HG02840 (cell line): ENCODE measurements at regions not wholly inside any gene's neighbourhood (a gene's known extent, or its start where the extent isn't known, plus 50 kb on each side); places are given as distances from the start of the nearest gene placed in this dataset.

Experiments used
- ATAC-seq: cut with Tn5 transposase; IDR thresholded peaks from one replicate; pipeline ENCODE4 v1.9.1; 2021; ENCODE audit warnings: mild to moderate bottlenecking, moderate library complexity, moderate number of reproducible peaks; ENCODE audit not compliant: unreplicated experiment, low FRiP score

DNA sequence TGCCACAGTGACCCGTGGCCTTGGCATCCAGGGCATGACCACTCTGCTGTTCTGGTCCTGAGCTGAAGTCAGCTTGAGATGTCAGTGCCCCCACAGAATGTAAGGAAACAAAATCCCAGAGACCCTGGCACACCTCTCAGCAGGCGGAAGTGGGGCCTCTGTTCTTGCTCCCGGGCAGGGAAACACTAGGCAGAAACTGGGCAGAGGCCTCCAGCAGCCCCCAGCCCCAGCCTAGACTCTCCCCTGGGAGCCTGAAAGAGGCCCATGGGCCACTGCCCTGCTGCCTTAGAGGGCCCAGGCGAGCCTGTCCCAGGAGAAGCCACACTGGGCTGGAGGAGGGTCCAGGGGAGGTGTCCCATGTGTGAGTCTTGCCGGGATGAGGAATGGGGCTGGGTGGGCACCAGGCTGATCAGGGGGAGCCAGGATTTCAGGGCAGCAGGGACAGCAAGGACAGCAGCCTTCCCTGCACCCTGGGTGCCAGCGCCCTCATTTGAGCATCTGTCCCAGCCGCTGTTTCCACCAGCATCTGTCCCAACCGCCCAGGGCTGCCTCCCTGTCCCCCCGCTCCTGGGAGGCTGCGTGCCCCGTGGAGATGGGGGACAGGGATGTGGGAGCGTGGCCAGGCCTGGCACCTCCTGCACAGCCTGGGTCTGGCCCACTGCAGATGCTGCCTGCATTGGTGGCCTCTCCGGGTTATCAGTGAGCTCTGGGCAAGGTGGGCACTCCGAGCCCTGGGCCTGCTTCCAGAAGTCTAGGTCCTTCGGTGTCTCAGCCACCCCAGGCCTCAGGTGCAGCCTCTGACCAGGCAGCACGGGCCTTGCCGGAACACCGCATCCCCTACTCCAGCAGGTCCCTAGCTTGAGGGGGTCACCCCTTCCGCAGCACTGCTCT lies 1072.4 kb downstream of the BRD1 start:
- ATAC-seq = no peak

DNA sequence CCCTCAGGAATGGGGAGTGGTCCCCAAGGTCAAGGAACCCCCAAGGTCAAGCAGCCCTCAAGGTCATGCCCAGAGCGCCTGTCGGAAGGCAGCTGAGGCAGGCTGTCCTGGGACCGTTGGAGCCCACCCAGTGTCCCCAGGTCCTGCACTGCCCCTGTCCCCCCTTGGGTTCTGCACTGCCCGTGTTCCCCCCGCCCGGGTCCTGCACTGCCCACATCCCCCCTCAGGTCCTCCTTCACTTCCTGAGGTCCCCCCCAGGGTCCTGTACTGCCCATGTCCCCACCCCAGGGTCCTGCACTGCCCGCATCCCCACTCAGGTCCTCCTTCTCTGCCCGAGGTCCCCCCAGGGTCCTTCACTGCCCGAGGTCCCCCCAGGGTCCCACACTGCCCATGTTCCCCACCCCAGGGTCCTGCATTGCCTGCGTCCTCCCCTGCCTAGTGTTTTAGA lies 1073.0 kb downstream of the BRD1 start:
- no peak for ATAC-seq

DNA sequence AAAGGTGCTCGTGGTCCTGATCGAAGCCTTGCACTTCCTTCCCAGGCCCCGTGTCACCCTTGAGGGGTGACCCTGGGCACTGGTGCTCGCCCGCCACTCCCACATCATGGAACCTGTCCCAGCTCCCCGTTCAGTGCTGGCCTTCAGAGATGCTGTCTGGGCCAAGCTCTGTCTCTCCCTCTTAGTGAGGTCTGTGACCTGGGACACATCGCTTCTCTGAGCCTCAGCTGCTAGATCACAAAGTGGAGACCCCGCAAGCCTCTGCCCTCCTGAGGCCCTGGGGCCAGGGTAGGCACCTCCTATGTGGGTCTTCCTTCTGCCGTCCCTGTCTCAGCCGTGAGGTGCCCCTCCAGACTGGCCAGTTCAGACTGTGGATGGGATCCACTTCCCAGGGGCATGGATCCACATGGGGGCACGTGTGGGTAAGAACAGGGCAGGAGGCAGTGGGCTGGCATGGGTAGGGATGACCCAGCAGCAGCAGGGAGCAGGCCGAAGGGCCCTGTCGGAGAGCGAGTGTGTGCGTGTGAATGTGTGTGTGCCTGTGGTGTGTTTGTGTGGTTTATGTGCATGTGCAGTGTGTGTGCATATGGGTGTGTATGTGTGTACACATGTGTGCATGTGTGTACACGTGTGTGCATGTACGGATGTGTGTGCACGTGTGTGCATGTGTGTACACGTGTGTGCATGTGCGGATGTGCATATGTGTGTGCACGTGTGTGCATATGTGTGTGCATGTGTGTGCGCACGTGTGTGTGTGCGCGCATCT lies 1073.7 kb downstream of the BRD1 start:
- ATAC-seq = no peak

DNA sequence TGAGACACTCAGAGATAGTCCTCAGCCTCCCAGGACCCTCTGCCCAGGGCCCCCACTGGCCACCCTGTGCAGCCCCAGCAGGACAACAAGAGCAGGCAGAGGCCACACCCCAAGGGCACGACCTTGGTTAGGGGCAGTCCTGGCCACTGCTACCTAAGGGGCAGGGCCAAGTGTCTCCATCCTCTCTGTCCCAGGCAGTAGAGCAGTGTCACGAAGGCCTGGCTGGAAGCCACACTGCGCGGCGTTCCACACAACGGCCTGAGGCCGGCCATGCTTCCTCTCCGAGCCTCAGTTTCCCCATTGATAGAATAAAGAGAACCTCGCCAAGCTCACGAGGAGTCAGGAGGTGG lies 1074.3 kb downstream of the BRD1 start:
- no peak for ATAC-seq

DNA sequence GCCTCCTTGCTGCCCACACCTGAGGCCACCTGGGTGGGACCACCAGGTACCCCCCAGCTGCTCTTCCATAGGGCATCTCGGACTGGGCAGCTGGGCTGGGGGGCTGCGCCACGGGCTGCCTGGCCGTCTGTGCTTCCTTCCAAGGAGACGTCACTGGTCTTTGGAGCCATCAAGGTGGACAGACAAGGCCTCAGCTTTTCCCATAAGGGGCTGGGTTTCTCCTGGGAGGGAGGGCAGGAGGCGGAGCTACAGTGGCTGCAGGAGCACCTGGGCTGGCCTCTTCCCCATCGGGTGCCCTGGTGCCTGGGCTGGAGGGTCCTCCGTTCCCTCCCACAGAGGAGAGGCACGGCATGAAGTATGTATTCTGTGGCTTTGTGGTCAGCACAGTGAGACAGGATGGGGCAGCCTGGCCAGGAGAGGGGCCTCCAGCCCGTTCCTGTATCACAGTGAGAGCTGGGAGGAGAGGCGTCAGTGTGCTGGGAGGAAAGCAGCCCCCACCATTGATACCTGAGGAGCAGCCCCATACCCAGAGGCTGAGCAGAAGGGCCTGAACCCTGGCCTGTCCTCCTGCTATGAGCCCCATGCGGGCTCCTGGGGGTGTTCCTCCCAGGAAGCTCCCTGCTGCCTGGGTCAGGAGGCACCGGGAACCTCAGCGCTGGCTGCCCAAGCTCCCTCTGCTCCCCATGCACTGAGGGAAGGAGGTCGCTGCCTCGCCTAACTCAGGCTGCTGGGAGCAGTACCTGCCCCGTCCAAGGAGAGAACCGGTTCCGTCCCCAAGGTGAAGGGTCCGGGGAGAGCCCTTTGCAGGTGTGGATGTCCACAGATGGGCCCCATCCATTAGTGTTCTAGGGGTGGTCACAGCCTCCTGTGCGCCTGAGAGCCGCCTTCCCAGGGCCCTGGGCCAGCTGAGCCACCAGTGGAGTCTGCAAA lies 1075.0 kb downstream of the BRD1 start:
- ATAC-seq = no peak

DNA sequence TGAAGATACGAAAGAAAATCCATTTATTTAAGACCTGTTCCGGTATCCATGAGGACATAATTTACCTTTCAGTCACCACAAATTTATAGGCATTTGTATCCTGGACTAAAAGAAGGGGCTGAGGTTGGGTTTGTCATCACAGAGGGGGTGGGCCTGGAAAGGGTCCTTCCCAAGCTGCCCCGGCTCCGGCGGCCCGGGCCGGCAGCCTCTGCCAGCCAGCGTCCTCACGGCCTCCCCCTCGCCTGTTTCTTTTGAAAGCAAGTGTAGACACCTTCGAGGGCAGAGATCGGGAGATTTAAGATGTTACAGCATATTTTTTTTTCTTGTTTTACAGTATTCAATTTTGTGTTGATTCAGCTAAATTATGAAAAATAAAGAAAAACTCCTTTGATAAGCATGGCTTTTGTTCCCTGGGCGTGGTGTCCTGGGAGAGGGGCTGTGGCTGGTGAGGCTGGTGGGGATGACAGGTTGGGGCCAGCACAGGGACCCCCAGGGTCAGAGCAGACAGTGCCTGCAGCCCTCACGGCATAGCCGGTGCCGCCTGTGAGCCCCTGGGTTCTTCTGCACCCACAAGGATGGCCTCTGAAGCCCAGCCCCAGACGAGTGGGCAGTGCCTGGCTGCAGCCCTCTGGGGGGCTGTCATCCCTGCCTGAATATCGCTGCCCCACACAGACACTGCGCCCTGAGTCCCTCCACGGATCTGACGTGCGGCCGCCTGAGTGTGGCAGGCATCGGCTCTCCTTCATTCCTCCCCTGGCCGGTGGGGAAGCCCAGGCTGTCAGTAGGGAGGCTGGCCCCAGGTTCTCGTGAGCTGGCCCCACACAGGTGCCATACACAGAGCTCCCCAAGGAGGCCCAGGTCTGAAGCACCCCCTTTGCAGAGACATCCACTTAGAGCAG lies 1075.9 kb downstream of the BRD1 start:
- ATAC-seq = no peak

DNA sequence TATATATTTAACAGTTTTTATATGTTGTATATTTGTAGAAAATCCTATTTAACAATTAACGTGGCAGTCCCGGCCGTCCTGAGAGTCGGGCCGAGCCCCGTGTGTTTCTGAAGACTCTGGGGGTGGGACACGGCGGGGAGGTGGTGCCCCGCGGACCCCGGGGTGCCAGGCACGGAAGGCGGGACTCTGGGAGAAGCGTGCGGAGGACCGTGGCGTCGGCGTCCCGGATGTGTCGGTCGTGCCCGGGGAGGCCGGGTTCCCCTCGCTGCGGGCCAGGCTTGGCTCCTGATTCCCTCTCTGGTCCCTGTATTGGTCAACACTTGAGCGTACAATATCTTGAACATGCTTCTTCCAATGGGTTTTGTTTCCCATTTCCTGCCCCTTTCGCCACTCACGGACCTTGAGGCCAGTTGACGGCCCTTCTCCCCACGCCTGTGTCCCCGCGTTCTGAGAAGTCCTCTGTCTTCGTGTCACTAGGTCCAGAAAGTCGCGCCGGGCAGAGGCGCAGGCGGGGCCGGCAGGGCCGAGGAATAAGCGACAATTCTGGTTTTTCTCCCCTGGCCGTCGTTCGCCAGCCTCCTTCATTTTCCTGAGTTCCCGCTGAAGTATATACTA lies 1076.7 kb downstream of the BRD1 start:
- ATAC-seq = no peak

DNA sequence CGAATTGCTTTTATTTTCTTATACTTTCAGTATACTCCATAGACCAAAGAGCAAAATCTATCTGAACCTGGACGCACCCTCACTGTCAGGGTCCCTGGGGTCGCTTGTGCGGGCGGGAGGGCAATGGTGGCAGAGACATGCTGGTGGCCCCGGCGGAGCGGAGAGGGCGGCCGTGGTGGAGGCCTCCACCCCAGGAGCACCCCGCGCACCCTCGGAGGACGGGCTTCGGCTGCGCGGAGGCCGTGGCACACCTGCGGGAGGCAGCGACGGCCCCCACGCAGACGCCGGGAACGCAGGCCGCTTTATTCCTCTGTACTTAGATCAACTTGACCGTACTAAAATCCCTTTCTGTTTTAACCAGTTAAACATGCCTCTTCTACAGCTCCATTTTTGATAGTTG lies 1077.4 kb downstream of the BRD1 start:
- no peak for ATAC-seq

DNA sequence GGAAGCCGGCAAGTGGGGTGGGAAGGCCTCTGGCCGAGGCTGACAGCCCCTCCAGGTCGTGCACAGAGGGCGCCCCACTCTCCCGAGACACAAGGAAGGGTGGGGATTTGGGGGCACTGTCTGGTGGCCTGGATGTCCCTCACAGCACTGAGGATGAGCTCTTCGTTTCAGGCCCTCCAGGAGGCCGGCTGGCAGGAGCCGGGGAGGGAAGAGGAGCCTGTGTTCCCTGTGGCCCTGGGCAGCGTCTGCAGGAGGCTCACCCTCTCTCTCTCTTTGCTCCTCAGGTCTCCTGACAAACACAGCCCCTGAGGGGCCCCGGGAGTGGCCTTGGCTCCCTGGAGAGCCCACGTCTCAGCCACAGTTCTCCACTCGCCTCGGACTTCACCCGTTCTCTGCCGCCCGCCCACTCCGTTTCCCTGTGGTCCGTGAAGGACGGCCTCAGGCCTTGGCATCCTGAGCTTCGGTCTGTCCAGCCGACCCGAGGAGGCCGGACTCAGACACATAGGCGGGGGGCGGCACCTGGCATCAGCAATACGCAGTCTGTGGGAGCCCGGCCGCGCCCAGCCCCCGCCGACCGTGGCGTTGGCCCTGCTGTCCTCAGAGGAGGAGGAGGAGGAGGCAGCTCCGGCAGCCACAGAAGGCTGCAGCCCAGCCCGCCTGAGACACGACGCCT lies 1078.0 kb downstream of the BRD1 start:
- ATAC-seq = no peak

DNA sequence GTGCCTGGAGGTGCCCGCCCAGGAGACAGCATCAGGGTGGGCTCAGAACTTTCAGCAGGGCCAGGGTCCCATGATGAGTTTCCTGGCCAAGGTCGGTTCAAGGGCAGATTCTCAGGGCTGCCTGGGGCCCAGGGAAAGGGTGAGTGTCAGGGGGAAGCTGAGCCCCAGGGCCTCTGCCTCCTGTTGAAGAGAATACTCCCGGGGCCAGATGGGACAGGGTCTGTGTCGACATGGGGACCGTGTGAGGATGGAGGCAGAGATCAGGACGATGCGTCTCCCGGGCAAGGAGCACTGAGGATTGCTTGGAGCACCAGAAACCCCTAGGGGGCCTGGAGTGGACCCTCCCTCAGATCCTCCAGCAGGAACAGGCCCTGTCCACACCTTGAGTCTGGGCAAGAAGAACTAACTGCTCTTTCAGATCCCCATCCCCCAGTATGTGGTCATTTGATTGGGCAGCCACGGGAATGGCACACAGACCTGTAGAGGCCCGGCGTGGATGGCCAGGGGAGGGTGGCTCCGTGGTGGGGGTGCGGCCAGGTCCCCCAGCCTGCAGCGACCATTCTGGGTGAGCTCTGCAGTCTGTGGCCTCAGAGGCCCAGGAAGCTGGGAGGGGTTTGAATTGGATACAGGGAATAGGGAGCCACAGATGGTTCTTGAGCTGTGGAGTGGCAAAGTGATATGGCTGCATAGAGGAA lies 1078.7 kb downstream of the BRD1 start:
- no peak for ATAC-seq

DNA sequence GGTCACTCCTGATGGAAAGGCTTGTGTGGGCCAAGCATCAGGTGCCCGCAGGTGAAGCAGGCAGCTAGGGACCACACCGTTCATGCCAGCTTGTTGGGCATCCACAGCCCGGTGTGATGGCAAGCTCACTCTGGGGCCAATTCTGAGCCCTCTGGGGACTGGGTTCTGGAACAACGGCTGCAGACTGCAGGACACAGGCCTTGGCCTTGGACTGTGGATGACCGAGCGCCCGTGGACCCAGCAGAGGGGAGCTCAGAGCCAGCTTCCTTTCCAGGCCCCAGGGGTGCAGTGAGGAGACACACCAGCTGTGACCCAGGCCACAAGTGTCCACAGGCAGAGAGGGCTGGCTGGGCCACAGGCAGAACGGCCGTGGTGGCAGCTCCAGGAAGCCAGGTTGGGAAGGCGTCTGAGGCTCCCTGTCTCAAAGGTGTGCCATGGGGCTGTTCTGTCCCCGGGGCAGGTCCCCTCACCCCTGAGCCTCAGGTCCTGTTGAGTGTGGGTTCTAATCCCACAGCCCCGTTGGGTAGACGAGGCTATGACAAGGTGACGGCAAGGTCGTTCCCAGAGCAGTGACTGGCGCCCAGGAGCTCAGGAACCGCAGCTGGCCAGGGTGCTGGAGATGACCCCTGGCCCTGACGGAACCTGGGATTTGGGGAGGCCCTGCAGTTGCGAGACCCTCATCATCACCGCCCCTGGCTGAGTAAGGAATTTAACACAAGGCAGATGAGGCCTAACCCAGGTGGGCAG lies 1079.4 kb downstream of the BRD1 start:
- no peak for ATAC-seq

DNA sequence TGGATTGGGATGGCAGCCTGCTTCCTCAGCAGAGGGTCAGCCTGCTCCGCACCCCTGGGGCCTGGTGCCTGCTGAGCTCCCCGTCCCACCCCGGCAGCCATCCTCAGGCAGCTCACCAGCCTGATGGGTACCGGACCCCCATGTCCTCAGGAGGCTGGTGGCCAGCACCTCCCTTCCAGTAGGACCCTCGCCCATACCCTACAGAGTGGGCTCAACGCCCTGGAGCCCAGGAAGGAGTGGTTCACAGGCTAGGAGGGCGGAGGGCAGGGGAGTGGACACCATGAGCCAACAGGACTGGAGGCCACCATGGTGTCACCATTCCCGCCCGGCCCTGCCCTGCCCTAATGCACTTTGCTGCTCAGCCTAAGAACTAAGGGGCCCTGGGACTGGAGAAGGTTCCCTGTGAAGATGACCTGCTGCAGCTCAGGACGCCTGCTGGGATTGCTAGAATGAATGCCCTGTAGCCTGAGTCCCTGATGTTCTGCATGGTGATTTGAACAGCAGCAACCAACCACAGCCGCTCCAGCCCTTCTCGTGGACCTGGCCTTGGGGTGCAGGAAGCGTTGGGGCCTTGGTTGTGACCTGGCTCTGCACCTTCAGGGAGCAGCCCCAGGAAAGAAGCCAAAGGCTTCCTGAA lies 1080.8 kb downstream of the BRD1 start:
- ATAC-seq = no peak

DNA sequence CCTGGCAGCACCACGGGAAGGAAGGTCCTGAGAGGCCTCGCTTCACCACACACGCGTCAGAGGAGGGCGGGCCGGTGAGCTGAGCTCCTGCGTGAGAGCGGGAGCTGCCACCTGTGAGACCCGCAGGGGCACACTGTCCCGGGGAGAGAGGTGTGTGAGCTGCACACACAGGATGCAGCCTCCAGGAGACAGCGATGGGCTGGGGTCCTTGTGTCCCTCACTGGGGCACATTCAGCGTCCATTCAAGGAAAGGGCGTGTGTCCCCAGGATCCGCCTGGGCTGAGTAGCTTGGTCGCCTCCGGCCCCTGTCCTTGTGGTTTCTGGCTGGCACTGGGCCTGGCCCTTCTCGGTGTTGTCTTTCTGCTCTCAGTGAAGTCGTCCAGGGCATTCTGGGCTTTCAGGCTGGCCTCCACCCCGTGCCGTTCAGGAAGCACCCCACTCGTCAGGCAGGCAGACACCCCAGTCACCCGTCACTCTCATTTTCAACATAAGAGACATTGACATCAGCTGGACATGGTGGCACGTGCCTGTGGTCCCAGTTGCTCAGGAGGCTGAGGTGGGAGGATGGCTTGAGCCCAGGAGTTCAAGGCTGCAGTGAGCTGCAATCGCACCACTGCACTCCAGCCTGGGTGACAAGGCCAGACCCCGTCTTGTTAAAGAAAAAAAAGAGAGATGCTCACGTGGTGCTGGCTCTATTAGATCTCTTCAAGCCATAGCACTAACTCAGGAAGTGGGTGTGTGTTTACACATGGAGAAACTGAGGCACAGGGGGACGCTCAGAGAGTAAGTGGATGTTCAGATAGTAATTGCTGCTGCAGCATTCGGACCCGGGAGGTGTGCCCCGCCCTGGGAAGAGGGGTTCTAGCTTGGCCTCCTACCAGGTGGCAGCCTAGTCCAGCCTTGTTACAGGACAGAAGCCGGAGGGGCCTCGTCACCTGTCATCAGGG lies 1081.6 kb downstream of the BRD1 start:
- no peak for ATAC-seq

DNA sequence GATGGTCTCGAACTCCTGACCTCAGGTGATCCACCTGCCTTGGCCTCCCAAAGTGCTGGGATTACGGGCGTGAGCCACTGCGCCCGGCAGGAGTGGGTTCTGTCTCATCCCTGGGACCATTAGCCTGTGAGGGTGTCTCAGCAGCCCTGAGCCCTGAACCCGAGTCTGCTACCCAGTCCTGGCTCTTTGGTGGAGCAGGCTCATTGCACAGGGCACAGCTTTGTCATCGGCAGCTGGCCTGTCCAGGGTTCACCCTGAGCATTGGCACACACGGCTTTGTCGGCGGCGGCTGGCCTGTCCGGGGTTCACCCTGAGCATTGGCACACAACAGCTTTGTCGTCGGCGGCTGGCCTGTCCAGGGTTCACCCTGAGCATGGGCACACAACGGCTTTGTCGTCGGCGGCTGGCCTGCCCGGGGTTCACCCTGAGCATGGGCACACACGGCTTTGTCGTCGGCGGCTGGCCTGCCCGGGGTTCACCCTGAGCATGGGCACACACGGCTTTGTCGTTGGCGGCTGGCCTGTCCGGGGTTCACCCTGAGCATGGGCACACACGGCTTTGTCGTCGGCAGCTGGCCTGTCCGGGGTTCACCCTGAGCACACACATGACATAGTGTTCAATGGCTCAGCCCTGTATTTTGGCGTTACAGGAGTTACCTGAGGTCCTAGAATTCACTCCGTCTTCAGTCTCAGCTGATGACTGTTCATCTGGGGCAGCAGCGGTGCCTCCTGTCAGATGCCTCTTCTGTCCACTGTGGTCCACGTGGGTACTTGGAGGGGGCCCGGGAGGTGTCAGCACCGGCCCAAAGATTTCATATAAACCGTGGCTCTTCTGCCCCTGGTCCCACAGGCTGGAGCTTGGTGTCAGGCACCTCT lies 1082.5 kb downstream of the BRD1 start:
- ATAC-seq = no peak

DNA sequence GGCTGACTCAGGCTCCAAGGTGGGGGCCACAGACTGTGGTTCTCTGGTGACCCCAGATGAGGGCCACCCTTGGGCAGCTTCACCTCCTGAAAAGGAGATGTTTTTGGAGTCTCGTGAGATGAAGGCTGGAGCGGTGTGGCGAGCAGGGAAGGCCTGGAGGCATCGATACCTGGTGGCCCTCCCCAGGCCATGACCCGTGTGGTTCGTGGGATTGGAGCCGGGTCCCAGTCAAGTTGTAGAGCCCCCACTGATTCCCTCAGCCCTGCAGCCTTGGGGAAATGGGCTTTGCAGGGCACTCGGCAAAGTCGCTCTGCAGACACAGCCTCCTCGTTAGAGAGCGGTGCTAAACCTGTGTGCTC lies 1083.4 kb downstream of the BRD1 start:
- no peak for ATAC-seq
